ENCODE measurements at regions not wholly inside any gene's neighbourhood (a gene's known extent, or its start where the extent isn't known, plus 50 kb on each side); places are given as distances from the start of the nearest gene placed in this dataset.

DNA sequence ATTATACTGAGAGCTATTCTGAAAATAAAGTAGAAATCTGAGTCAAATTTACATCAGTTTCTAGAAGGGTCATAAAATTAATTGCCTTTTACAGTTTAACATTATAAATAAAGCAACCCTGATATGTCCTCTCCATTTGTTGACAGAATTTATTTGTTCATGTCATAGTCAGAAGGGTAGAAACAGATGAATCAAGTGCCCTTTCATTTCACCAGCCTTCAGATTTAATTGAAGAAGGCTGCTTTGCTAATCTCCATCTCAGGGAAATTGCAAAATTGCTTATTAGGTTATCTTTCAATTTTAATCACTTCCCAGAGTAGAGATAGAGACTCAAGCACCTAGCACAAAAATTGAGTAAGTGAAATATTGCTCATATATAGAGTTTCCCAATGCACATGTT lies 76.8 kb downstream of the ATXN7L3B start:
- TF ChIP-seq, protein P1, sequence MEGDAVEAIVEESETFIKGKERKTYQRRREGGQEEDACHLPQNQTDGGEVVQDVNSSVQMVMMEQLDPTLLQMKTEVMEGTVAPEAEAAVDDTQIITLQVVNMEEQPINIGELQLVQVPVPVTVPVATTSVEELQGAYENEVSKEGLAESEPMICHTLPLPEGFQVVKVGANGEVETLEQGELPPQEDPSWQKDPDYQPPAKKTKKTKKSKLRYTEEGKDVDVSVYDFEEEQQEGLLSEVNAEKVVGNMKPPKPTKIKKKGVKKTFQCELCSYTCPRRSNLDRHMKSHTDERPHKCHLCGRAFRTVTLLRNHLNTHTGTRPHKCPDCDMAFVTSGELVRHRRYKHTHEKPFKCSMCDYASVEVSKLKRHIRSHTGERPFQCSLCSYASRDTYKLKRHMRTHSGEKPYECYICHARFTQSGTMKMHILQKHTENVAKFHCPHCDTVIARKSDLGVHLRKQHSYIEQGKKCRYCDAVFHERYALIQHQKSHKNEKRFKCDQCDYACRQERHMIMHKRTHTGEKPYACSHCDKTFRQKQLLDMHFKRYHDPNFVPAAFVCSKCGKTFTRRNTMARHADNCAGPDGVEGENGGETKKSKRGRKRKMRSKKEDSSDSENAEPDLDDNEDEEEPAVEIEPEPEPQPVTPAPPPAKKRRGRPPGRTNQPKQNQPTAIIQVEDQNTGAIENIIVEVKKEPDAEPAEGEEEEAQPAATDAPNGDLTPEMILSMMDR (conservative IDR thresholded peaks at IDR 0.05 in 1 of 2, IDR thresholded peaks at IDR 0.05 in 1 of 2; ENCODE audit: low read depth in 1 of 2, low read length in 2 of 2), result no peak
- no peak for TF ChIP-seq EZH2 (IDR thresholded peaks at IDR 0.05; ENCODE audit: low read length, missing control alignments)
